ENCODE measurements at regions not wholly inside any gene's neighbourhood (a gene's known extent, or its start where the extent isn't known, plus 50 kb on each side); places are given as distances from the start of the nearest gene placed in this dataset.

- no peaks in the 10 kb centered on the region for H3K36me3 ChIP-seq (ENCODE audit: control insufficient read depth in 2 of 2, insufficient read depth in 2 of 2, low read length in 1 of 2)
- H3K27me3 ChIP-seq (replicated peaks in 1 of 2; ENCODE audit: control insufficient read depth in 2 of 2, insufficient read depth in 2 of 2, low read length in 1 of 2): no peaks in the 10 kb centered on the region
- WGBS (ENCODE audit: insufficient coverage, insufficient replicate concordance, low lambda C conversion rate, missing lambda C conversion rate): 38% methylated on average over 8 of the region's 8 CpGs
- RAD21 ChIA-PET (ENCODE audit: unreplicated experiment): no interaction called here
- H3K4me2 ChIP-seq (ENCODE audit: control insufficient read depth, insufficient read depth): no peak overlapping the region
- H3K9me3 ChIP-seq (replicated peaks; ENCODE audit: control insufficient read depth, insufficient read depth, low read length): no peaks in the 10 kb centered on the region
- no TSS peak for BruUV-seq (replicated peaks)
- peaks cover 12% of the 10 kb centered on the region for H3K4me1 ChIP-seq (ENCODE audit: control insufficient read depth, insufficient read depth, low read length)
- CTCF ChIA-PET: no interaction called here
- no peak overlapping the region for H3K27ac ChIP-seq (ENCODE audit: control insufficient read depth, insufficient read depth)
- FAIRE-seq (no peak), DNase-seq (ENCODE audit: low read depth, low spot score) (no peak), ATAC-seq (no peak)
- no peaks in the 10 kb centered on the region for H4K20me1 ChIP-seq (ENCODE audit: control insufficient read depth, insufficient read depth)
- SMC1A ChIA-PET (ENCODE audit: uncharacterized antibody, unreplicated experiment): no interaction called here
- H3K4me3 ChIP-seq: no peak overlapping the region
- H3K9ac ChIP-seq (ENCODE audit: control insufficient read depth, insufficient read depth, low read length): no peak overlapping the region
- intact Hi-C loops (cut with micrococcal nuclease; ENCODE audit: unreplicated experiment): no loop called here
- in situ Hi-C loops (cut with MboI): no loop called here
- POLR2A ChIA-PET: no interaction called here
- TF ChIP-seq STAT1 (conservative IDR thresholded peaks at IDR 0.05) (no peak), BHLHE40 (IDR thresholded peaks at IDR 0.05; ENCODE audit: borderline replicate concordance in 1 of 2, low read depth in 2 of 2, low read length in 1 of 2) (no peak), POLR2A (IDR thresholded peaks at IDR 0.05; ENCODE audit: low read depth, low read length) (no peak), SREBF2 (IDR thresholded peaks at IDR 0.05; ENCODE audit: low read length) (no peak), MAX (IDR thresholded peaks at IDR 0.05; ENCODE audit: low read depth, low read length) (no peak), FOXM1 (IDR thresholded peaks at IDR 0.05; ENCODE audit: low read depth, low read length) (no peak)
- H3K79me2 ChIP-seq (ENCODE audit: control insufficient read depth, insufficient read depth, low read length): no peaks in the 10 kb centered on the region
- no peak overlapping the region; the same call in 1 of the 2 replicates for H2AFZ ChIP-seq (ENCODE audit: control insufficient read depth, low read depth, low read length)
These were observed 112.8 kb upstream of the JARID2 start for GRCh38 chr6:15132854-15133670.

GRCh38 chr6:15137086-15137485 is 108.8 kb upstream of the JARID2 start:
- BruUV-seq (replicated peaks): no TSS peak
- ChIA-PET POLR2A (interaction anchor here (0.7 kb wide), 1 partner anchor 78 kb away, joined by 5 read pairs; no protein-coding TSS in a partner anchor), SMC1A (ENCODE audit: uncharacterized antibody, unreplicated experiment) (interaction anchor here (0.6 kb wide), 1 partner anchor 13 kb away, joined by 4 read pairs; no protein-coding TSS in a partner anchor), CTCF (no interaction called here), RAD21 (ENCODE audit: unreplicated experiment) (interaction anchor here (0.7 kb wide), 1 partner anchor 193 kb away, joined by 4 read pairs; no protein-coding TSS in a partner anchor)
- Histone ChIP-seq H3K36me3 (ENCODE audit: control insufficient read depth in 2 of 2, insufficient read depth in 2 of 2, low read length in 1 of 2) (no peaks in the 10 kb centered on the region), H3K27ac (ENCODE audit: control insufficient read depth, insufficient read depth) (no peak overlapping the region), H2AFZ (ENCODE audit: control insufficient read depth, low read depth, low read length) (no peak overlapping the region), H3K9me3 (replicated peaks; ENCODE audit: control insufficient read depth, insufficient read depth, low read length) (no peaks in the 10 kb centered on the region), H3K4me2 (ENCODE audit: control insufficient read depth, insufficient read depth) (no peak overlapping the region), H3K27me3 (replicated peaks in 1 of 2; ENCODE audit: control insufficient read depth in 2 of 2, insufficient read depth in 2 of 2, low read length in 1 of 2) (no peaks in the 10 kb centered on the region), H3K4me1 (ENCODE audit: control insufficient read depth, insufficient read depth, low read length) (peaks cover 6% of the 10 kb centered on the region), H3K9ac (ENCODE audit: control insufficient read depth, insufficient read depth, low read length) (no peak overlapping the region), H3K4me3 (no peak overlapping the region), H3K79me2 (ENCODE audit: control insufficient read depth, insufficient read depth, low read length) (no peaks in the 10 kb centered on the region), H4K20me1 (ENCODE audit: control insufficient read depth, insufficient read depth) (no peaks in the 10 kb centered on the region)
- peak; percentile 69 for ATAC-seq
- no peak for FAIRE-seq
- no peak for DNase-seq (ENCODE audit: low read depth, low spot score)
- in situ Hi-C loops (cut with MboI) (no loop called here), intact Hi-C loops (cut with micrococcal nuclease; ENCODE audit: unreplicated experiment) (no loop called here)
- WGBS (ENCODE audit: insufficient coverage, insufficient replicate concordance, low lambda C conversion rate, missing lambda C conversion rate): 50% methylated on average over 1 of the region's 1 CpG
- peak; percentile 58; the same call in 1 of the 2 replicates for TF ChIP-seq EED (IDR thresholded peaks at IDR 0.05; ENCODE audit: low read depth)
- TF ChIP-seq SMARCA5 (IDR thresholded peaks at IDR 0.05): no peak
- no peak for TF ChIP-seq ATF3 (IDR thresholded peaks at IDR 0.05; ENCODE audit: borderline replicate concordance, extremely low read depth, low read depth, low read length)
- TF ChIP-seq HDGF (IDR thresholded peaks at IDR 0.05): no peak
- no peak for TF ChIP-seq IRF5 (IDR thresholded peaks at IDR 0.05; ENCODE audit: borderline replicate concordance)
- TF ChIP-seq CREM (IDR thresholded peaks at IDR 0.05; ENCODE audit: low read depth): no peak
- no peak for TF ChIP-seq NR2F1 (conservative IDR thresholded peaks at IDR 0.05)
- TF ChIP-seq EZH2 (IDR thresholded peaks at IDR 0.05; ENCODE audit: borderline replicate concordance, control insufficient read depth, low read depth, low read length): no peak
- TF ChIP-seq ATF2 (IDR thresholded peaks at IDR 0.05; ENCODE audit: low read length): peak; percentile 32; the same call in 1 of the 2 replicates
- 0 out of 2 replicates have a peak, but pooled peaks have one; percentile 24 for TF ChIP-seq IRF4 (IDR thresholded peaks at IDR 0.05; ENCODE audit: low read depth, low read length)

Measured in GM12878 (cell line).